AG08396 (cell line): ENCODE measurements at regions not wholly inside any gene's neighbourhood (a gene's known extent, or its start where the extent isn't known, plus 50 kb on each side); places are given as distances from the start of the nearest gene placed in this dataset.

Experiments used
- DNase-seq: peaks from one replicate; pipeline ENCODE4 v3.0.0; 2012; ENCODE audit warnings: low spot score, mixed read lengths

DNA sequence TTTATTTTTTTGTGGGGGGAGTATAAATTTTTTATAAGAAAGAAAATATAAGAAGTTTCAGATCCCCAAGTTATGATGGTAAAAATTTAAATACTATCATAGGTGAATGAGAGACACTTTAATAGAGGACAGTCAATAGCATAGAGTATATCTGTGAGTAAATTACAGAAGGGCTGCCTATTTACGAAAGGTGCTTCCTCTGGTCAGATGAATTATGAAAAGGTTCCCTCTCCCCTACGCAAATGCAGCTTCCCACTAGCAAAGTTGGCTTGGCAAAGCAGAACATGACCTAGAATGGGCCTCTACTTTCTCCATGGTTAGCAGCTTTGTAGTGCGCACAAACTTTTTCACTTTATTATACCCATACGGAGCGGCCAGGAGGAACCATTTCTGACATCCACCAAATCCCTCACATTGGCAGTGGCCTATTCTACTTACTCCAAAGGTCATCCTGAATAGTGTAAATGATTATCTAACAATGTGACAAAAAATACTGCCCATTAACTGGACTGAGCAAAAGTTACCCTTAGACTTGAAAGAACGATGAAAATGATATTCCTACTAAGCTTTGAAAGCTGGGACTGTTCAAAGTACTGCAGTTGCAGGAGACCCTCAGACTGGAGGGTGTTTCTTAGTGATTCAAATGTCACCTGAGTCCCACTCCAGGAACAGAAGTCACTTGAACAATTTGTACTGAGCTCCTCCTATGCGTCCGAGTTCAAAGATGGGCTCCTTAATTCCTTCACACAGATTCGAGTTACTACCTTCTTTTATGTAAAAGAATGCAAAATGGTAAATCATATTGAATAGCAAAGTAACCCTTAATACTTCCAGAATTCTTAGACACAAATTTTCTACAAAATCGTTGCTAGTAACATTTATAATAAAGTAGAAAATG lies 148.5 kb downstream of the NOL4 start:
- no peak for DNase-seq

DNA sequence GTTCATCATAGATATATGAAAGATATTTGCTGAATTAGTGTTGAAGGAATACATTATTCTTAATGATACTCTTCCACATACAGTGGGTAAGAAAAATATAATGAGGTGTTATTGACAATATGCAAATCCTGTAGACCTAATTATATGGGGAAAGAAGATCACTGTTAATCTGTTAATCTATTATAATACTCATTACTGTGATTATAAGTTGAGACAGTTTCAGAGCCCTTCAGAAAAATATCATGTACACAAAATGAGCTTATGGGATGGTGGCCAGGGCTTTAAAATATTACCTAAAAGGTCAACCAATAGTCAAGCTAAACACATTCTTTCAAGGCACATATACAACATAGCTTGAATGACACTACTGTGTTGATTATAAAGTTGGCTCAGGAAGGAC lies 163.5 kb downstream of the NOL4 start:
- DNase-seq, result no peak

DNA sequence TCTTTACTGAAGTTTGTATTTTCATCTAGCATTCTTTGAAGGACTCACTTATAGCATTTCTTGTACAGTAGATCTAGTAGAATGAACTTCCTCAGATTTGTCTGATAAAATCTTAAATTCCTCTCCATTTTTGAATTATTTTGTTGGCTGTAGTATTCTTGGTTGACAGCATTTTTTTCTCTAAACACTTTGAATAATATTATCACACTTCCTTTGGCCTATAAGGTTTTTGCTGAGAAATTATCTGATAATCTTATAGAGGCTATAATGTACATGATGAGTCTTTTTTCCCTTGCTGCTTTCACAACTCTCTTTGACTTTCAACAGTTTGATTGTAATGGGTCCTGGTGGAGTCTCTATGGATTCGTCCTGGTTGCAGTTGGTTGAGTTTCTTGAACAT lies 169.5 kb downstream of the NOL4 start:
- no peak for DNase-seq

DNA sequence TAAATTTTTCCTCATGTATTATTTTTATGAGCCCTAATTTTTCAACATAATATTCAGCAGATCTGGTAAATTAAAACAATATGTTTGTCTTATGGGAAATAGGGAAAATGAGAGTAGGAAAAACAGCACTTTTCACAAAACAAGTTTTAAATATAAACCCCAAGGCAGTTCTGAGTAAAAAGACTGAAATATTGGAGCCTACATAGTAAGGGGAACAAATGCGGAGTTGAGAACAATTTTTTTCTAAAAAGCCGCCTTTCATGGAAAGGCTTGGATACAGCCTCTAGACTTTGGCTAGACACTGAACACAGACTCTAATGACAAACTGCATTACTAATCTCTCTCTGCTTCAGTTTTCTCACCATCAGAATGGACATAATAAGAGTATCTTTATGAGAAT lies 174.1 kb downstream of the NOL4 start:
- no peak for DNase-seq

DNA sequence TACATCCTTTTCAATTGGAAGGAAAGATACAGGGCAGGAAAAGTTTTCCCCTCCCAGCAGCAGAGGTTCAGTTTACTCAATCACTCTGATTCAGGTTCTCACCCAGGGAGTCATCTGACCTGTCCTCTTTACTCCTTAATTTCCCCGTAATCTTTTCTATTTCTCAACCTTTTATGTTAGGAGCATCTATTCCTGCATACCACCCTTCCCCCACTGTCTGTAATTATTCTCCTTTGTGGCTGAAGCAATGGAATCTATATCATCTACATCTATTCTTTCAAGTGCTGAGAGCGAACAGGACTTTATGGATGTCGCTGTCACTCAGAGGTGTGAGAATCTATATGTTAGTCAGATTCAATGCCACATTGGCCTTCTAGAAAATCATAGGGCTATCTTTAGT lies 175.2 kb downstream of the NOL4 start:
- no peak for DNase-seq

DNA sequence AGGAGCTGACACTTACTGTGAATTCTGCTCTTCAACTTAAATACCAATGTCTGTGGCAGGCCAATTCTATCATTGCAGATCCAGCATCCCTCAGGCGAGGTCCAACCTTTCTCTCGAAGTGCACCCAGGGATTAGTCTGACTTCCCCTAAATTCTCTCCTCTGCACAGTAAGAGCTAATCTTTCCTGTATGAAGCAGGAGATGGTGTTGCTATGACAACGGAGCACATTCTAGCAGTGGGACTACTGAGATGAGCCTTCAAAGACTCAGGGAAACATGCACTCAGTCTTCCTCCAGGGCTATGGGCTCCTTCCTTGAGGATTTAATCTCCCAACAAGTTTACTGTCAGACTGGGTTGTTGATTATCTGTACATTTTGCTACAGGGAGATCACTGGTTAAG lies 176.3 kb downstream of the NOL4 start:
- DNase-seq, result no peak

DNA sequence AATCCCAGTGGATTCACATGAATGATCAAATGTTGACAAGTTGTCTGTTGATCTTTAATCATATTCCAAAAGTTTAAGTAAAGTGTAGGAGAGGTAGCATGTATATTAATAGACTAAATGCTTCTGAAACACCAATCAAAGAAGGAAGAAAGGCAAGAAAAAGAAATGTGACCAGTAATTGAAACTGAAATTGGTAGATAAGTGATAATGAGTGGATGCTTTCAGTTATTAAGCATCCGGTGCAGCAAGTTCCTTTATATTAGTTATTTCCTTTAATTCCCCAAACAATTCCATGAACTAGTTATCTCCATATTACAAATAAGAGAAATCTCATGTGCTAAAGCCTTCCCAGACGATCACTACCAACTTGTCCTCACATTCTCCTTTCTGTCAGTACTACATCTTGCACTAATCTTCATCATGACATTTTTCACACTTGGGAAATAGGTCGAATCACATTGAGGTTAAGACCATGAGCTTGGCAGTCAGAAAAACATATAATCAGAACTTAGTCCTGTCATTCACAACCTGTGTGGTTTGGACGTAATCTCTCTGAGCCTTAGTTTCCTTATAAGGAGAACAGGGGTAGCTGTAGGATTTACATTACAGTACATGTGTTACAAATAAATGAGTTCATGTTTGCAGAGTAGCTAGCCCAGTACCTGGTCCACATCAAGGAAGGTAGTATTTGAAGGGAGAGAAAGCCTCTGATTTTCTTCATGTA lies 182.1 kb downstream of the NOL4 start:
- no peak for DNase-seq

DNA sequence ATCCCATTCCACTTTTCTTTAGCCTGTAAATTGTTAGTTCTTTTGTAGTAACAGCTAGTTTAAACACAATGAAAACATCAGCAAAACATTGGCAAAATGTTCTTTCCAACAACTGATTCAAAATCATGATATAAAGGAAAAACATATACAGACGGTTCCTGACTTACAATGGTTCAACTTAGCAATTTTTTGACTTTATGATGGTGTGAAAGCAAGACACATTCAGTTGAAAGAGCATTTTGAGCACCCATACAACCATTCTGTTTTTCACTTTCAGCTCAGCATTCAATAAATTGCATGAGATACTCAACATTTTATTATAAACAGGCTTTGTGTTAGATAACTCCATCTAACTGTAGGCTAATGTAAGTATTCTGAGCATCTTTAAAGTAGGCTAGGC lies 185.1 kb downstream of the NOL4 start:
- DNase-seq, result no peak

DNA sequence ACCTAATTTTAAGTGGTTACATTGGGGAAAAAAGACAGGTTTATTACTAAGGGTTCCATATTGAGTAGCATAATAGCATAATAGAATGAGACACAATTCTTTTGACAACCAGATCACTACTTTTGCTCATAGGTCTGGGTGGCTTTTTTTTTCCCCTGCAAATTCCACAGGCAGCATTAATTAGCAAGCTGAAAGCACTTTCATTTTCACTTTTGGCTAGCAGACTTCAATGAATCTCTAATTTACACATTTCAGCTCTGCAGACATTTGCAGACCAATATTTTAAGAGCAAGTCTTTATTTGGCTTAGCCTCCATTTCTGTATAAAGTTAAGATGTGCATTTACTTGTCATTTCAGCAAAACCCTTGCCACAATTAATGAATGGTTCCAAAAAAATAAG lies 185.5 kb downstream of the NOL4 start:
- DNase-seq, result no peak

DNA sequence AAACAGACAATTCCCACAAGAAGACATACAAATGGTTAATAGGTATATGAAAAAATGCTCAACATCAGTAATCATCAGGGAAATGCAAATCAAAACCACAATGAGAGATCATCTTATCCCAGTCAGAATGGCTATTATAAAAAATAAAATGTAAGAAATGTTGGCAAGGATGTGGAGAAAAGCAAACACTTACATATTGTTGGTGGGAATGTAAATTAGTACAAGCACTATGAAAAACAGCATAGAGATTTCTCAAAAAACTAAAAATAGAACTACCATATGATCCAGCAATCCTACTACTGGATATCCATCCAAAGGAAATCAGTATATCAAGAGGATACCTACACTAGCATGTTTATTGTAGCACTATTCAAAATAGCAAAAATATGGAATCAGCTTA lies 186.6 kb downstream of the NOL4 start:
- no peak for DNase-seq

DNA sequence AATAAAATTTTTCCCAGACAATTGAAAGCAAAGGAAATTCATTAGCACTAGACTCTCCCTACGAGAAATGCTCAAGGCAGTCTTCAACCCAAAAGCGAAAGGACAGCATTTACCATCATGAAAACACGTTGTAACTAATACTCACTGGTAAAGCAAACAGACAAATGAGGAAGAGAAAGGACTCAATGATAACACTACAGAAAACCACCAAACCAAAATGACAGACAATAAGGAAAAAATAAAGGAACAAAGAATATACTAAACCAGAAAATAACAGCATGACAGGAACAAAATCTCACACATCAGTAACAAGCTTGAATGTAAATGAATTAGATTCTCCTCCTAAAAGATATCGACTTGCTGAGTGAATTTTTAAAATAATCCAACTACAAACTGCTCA lies 190.7 kb downstream of the NOL4 start:
- DNase-seq, result no peak

DNA sequence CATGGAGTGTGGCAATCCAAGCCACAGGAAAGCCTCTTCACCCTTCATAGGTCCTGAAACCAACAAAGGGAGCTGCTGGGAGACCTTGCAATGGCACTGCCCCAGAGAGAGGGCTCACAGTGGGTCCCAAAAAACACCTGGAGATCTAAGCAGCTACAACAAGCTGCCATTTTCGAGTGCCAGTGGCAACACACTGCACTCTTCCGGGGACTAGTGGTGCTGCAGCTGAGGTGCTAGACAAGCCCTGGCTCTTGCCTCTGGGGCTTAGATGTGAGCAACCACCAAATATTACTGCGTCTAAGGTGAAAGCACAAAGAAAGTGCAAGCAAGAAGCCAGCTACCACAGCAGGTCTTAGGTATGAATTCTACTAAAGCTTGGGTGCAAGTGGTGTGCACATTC lies 192.9 kb downstream of the NOL4 start:
- DNase-seq, result no peak

DNA sequence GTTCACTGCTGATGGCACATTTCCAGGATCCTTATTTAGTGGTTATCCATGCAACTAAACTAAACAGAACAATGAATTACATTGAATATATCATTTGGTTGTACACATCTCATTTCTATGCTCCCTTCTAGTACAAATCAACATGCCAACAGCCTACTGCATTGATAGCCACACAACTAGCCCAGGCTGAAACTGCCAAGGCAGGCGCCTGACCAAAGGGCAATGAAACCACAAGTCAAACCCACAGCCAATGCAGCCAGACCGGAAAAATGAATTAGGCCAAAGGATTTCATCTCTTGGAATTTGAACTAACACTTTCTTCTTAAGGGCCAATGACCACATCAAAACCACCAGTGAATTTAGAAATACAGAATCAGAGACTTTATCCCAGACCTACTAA lies 196.4 kb downstream of the NOL4 start:
- DNase-seq, result no peak

DNA sequence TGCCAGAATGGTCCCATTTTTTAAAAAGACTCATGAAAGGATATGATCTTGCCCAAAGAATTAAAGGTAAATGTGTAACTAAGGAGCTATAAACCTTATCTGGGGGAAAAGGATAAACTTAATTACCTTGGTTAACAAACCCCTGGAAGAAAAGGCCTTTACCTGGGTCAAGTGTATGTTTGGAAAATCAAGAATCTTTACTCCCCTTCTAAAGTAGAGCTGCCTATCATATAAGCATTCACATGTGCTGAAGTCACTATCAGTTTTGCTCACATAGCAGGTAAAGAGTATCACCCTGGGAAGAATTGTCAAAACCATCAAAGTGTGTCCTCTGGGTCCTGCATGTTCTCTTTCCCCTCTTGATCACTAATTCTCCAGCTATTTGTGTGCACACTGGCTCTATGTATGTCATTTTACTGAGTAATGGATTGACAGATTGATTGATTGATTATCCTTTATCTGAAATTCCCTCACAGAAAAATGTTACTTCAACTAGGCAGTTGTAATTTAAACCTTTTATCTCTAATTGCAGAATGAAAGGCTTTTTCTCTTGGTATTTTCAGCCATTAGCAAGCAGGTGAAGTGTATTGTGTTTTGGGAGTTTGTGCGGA lies 199.4 kb downstream of the NOL4 start:
- no peak for DNase-seq

DNA sequence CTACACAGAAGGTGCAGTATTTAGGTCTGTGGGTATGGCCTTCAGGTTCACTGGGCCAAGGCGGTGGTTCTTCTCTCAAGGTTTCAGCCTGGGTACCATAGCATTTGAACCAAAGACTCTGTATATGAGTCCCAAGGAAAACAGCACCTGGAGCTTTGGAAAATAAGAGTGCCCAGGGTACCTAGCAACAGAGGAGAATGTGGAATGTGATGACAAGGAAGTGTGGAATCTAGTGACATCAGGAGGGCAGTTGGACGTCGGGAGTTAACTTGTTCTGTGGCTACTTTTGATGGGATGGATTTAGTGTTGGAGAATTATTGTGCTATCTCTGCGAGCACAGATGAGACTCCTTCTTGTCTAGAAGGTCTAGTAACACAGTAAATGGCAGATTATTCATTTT lies 201.2 kb downstream of the NOL4 start:
- no peak for DNase-seq

DNA sequence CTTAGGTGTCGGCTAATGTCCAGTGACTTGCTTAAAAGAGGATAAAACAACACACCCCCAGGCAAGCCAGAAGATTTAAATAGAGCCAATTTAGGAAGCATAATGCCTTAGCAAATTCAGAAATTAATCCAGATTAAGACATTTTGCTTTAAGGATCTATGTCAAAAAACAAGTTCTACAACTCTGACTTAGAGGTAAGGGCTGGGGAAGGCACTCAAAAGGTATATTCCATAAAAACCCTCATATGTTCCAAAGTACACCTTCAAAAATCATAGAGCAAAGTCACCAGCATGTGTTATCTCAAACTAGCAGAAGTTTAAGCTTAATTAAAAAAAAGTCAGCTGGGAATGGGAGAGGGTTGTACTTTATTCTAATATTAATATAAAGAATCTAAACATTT lies 206.4 kb downstream of the NOL4 start:
- DNase-seq, result no peak

DNA sequence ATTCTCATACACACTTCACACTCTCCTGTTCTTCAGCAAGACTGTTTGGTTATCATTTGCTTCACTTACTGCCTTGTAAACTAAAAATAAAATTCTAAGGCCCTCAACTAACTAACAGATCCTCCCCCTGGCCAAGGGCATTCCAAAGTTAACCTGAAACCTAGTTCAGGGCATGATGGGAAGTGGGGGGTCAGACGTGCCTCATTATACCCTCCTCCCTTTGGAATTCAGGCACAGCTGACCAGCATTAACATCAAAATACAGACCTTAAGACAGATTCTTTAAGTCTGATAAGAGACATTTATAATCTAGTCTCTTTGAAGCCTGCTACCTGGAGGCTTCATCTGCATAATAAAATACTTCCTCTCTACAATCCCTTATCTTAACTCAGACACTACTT lies 221.0 kb downstream of the NOL4 start:
- no peak for DNase-seq

DNA sequence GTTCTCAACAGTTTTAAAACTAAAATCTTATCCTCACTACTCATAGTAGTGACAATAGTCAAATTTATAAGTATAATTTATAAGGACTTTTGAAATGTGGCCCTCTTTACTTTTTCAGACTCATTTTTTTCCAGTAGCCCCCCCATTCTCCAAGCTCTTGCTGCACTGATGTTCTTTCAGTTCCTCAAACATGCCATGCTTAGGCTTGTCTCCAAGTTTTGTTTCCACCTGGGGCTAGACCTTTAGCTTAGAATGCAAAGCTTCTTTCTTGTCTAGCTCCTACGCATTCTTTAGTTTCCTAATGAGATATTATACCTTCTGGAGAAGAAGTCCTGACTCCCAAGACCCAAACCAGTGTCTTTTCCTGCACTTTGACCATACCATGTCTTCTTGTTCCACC lies 222.6 kb downstream of the NOL4 start:
- DNase-seq, result no peak

DNA sequence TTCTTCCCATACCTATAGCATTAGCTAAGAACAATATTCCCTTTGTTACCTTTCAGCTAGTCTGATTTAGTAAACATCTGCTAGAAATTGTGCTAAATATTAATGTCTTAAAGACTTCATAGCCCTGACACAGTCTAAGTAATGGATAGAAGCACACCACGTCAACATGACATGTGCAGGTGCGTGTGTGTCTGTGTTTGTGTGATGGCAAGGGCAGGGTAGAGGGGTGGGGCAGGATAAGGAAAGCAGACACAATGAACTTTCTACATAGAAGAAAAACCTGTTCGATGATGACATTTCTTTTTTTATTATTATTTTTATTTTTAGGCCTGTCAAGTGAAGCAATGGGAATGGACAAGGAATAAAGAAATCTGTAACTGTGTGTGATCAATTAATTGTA lies 223.3 kb downstream of the NOL4 start:
- DNase-seq, result no peak

DNA sequence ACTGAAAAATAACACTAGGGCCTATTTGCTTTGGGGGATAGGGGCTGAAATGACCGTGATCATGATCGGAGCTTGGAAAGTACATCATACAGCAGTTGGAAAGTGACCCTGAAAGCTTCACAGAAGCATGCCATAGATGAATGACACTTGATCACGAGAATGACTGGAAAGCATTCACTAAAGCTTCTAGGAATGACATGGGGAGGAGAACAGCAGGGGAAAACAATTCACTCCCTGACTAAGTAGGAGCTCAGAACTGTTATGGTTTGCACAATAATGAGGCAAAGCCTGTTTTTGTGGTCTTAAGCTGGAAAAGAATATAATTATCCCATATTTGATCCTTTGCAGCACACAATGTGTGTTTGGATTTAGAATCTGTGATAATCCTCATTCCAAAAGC lies 237.5 kb downstream of the NOL4 start:
- DNase-seq, result no peak

DNA sequence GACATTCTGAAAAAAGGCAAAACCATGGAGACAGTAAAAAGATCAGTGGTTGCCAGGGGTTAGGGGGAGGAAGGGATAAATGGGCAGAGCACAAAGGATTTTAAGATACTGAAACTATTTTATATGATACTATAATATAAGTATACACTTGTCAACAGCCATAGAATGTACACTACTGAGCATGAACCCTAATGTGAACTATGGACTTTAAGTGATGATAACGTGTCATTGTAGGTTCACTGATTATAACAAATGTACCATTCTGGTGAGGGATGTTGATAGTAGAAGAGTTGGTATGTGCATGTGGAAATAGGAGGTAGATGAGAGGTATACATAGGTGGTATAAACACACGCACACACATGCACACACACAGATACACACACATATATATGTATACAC lies 241.6 kb downstream of the NOL4 start:
- no peak for DNase-seq

DNA sequence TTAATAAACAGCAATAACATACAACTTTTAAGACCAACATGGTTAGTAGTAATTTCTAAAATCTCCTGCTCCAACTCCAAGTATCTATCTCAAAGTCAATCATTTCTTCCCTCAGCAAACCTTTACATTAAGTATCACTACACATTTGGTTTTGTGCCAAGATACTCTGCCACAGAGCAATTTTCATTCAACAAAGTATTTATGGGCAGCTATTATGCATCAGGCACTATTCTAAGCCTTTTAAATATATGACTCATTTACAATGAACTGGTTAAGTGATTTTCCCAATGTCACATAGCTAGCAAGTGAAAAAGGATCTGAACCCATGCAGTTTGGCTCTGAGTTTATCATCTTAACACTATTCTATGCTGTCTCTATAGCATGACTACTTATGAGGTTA lies 264.3 kb downstream of the NOL4 start:
- no peak for DNase-seq

DNA sequence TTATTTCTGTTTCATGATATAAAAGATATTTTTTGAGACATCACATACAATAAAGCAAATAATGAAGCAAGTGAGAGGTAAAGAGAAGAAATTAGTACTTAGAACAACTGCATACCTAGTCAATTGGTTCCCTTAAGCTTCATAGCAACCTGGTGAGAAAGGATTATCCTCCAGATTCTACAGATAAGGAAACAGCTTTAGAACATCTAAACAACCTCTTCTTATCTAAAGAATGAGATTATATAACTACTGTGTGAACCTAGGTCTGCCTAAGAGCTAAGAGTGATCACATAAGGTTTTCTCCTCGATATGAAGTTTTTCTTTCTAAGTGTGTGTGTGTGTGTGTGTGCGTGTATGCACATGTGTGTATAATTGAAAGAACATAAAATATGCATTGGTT lies 265.1 kb downstream of the NOL4 start:
- DNase-seq, result no peak
